ENCODE measurements at regions not wholly inside any gene's neighbourhood (a gene's known extent, or its start where the extent isn't known, plus 50 kb on each side); places are given as distances from the start of the nearest gene placed in this dataset.

DNA sequence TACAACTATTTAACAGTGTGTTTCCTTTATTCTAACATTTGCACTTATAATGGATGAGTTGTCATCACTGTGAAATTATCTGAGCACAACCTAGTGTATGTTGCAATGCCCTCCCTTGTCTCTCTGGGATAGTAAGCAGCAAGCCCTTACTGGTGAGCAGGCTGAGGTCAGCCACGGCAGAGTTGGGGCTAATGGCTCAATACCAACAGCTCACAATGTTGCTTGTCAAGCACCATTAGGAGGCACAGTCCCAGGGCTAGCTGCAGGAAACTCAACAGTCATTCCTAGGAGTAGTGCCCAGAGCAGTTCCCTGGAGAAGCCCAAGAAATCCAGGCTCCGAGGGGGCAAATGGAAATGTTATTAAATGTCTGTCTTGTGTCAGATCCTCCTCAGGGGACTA is 858.4 kb downstream of the GRID1 start:
- Histone ChIP-seq H3K27me3 (ENCODE audit: control insufficient read depth in 2 of 2, insufficient read depth in 2 of 2, low read length in 2 of 2) (no peaks in the 10 kb centered on the region), H3K79me2 (ENCODE audit: control insufficient read depth, insufficient read depth, low read length) (no peaks in the 10 kb centered on the region), H3K9me3 (replicated peaks; ENCODE audit: control insufficient read depth, insufficient read depth, low read depth, low read length) (no peaks in the 10 kb centered on the region; the same call in none of the 2 replicates), H3K4me1 (replicated peaks in 1 of 2; ENCODE audit: control insufficient read depth in 2 of 2, insufficient read depth in 2 of 2, low read length in 2 of 2) (no peaks in the 10 kb centered on the region), H3K36me3 (ENCODE audit: control insufficient read depth, insufficient read depth, low read length) (no peaks in the 10 kb centered on the region), H3K4me2 (ENCODE audit: insufficient read depth, low read length) (no peak overlapping the region), H3K9me1 (ENCODE audit: control insufficient read depth, insufficient read depth, low read length) (no peaks in the 10 kb centered on the region), H4K20me1 (replicated peaks; ENCODE audit: control insufficient read depth, insufficient read depth, low read length) (no peaks in the 10 kb centered on the region), H3K4me3 (no peak overlapping the region), H2AFZ (ENCODE audit: low read depth, low read length) (no peak overlapping the region), H3K27ac (ENCODE audit: extremely low read depth, low read depth, low read length) (no peak overlapping the region), H3K9ac (ENCODE audit: insufficient read depth in 1 of 2, low read depth in 2 of 2, low read length in 2 of 2) (no peak overlapping the region)
- ChIA-PET POLR2A (no interaction called here), CTCF (ENCODE audit: low intra/inter-chr PET ratio) (no interaction called here)
- no peak for FAIRE-seq
- no TSS peak for BruUV-seq (replicated peaks)
- intact Hi-C loops (cut with micrococcal nuclease): no loop called here
- in situ Hi-C loops (cut with MboI): no loop called here
- WGBS (ENCODE audit: insufficient coverage, low coverage, missing lambda C conversion rate): 0% methylated on average over 2 of the region's 2 CpGs
- no peak for ATAC-seq
- DNase-seq (ENCODE audit: extremely low read depth in 1 of 4, low spot score in 3 of 4): no peak
- no peak for TF ChIP-seq ZBTB17 (CRISPR knock-in tag; IDR thresholded peaks at IDR 0.05)
- no peak for TF ChIP-seq CBFA2T2 (conservative IDR thresholded peaks at IDR 0.05)
- TF ChIP-seq RNF2 (IDR thresholded peaks at IDR 0.05): no peak
- TF ChIP-seq, protein P1, sequence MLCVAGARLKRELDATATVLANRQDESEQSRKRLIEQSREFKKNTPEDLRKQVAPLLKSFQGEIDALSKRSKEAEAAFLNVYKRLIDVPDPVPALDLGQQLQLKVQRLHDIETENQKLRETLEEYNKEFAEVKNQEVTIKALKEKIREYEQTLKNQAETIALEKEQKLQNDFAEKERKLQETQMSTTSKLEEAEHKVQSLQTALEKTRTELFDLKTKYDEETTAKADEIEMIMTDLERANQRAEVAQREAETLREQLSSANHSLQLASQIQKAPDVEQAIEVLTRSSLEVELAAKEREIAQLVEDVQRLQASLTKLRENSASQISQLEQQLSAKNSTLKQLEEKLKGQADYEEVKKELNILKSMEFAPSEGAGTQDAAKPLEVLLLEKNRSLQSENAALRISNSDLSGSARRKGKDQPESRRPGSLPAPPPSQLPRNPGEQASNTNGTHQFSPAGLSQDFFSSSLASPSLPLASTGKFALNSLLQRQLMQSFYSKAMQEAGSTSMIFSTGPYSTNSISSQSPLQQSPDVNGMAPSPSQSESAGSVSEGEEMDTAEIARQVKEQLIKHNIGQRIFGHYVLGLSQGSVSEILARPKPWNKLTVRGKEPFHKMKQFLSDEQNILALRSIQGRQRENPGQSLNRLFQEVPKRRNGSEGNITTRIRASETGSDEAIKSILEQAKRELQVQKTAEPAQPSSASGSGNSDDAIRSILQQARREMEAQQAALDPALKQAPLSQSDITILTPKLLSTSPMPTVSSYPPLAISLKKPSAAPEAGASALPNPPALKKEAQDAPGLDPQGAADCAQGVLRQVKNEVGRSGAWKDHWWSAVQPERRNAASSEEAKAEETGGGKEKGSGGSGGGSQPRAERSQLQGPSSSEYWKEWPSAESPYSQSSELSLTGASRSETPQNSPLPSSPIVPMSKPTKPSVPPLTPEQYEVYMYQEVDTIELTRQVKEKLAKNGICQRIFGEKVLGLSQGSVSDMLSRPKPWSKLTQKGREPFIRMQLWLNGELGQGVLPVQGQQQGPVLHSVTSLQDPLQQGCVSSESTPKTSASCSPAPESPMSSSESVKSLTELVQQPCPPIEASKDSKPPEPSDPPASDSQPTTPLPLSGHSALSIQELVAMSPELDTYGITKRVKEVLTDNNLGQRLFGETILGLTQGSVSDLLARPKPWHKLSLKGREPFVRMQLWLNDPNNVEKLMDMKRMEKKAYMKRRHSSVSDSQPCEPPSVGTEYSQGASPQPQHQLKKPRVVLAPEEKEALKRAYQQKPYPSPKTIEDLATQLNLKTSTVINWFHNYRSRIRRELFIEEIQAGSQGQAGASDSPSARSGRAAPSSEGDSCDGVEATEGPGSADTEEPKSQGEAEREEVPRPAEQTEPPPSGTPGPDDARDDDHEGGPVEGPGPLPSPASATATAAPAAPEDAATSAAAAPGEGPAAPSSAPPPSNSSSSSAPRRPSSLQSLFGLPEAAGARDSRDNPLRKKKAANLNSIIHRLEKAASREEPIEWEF (CRISPR knock-in tag; IDR thresholded peaks at IDR 0.05): no peak
- TF ChIP-seq, protein P2, sequence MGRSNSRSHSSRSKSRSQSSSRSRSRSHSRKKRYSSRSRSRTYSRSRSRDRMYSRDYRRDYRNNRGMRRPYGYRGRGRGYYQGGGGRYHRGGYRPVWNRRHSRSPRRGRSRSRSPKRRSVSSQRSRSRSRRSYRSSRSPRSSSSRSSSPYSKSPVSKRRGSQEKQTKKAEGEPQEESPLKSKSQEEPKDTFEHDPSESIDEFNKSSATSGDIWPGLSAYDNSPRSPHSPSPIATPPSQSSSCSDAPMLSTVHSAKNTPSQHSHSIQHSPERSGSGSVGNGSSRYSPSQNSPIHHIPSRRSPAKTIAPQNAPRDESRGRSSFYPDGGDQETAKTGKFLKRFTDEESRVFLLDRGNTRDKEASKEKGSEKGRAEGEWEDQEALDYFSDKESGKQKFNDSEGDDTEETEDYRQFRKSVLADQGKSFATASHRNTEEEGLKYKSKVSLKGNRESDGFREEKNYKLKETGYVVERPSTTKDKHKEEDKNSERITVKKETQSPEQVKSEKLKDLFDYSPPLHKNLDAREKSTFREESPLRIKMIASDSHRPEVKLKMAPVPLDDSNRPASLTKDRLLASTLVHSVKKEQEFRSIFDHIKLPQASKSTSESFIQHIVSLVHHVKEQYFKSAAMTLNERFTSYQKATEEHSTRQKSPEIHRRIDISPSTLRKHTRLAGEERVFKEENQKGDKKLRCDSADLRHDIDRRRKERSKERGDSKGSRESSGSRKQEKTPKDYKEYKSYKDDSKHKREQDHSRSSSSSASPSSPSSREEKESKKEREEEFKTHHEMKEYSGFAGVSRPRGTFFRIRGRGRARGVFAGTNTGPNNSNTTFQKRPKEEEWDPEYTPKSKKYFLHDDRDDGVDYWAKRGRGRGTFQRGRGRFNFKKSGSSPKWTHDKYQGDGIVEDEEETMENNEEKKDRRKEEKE (IDR thresholded peaks at IDR 0.05; ENCODE audit: borderline replicate concordance in 1 of 2, control insufficient read depth in 1 of 2, low read depth in 2 of 2, low read length in 1 of 2): no peak
- TF ChIP-seq CBFB (CRISPR knock-in tag; IDR thresholded peaks at IDR 0.05): no peak

Measured in K562 (cell line).